Ovary (tissue), 3 donors: ENCODE measurements at regions not wholly inside any gene's neighbourhood (a gene's known extent, or its start where the extent isn't known, plus 50 kb on each side); places are given as distances from the start of the nearest gene placed in this dataset.

Experiments used
- POLR2A ChIP-seq: fragments of 450-650 bp; IDR thresholded peaks from one replicate; pipeline ENCODE4 v1.6.1; 2017; ENCODE audit warnings: antibody characterized with exemption, mild to moderate bottlenecking, moderate library complexity
- TF ChIP-seq, protein P1 (sequence below), 3 donors: fragments of 450-650 bp in 2 of 3; fragments of 200-600 bp in 1 of 3; IDR thresholded peaks; one replicate each; pipeline versions ENCODE4 v1.5.1 to v1.8.0; 2016 to 2022; ENCODE audit warnings: antibody characterized with exemption in 3 of 3, mild to moderate bottlenecking in 1 of 3
- donor health status: DM: no; HTN: no; CAD: no.

DNA sequence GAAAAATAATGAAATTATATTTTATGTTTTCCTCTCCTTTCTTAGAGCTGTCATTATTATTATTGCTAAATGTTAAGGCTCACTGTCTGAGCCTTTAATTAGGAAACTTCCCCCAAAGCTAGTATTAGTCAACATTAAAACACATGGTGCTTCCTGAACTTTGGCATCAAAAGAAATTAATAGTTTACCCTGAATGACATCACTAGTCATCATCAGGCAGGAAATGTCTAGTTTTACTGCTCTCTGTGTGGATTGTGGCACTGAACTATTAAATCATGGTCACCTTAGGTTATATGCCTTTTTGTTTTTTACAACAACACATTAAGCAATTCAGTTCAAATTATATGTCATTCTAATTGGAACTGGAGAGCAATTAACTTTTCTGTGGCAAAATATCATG is 595.5 kb downstream of the SLITRK1 start:
- TF ChIP-seq, protein P1, sequence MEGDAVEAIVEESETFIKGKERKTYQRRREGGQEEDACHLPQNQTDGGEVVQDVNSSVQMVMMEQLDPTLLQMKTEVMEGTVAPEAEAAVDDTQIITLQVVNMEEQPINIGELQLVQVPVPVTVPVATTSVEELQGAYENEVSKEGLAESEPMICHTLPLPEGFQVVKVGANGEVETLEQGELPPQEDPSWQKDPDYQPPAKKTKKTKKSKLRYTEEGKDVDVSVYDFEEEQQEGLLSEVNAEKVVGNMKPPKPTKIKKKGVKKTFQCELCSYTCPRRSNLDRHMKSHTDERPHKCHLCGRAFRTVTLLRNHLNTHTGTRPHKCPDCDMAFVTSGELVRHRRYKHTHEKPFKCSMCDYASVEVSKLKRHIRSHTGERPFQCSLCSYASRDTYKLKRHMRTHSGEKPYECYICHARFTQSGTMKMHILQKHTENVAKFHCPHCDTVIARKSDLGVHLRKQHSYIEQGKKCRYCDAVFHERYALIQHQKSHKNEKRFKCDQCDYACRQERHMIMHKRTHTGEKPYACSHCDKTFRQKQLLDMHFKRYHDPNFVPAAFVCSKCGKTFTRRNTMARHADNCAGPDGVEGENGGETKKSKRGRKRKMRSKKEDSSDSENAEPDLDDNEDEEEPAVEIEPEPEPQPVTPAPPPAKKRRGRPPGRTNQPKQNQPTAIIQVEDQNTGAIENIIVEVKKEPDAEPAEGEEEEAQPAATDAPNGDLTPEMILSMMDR (IDR thresholded peaks at IDR 0.05), result no peak
- no peak for TF ChIP-seq POLR2A
